ENCODE measurements at regions not wholly inside any gene's neighbourhood (a gene's known extent, or its start where the extent isn't known, plus 50 kb on each side); places are given as distances from the start of the nearest gene placed in this dataset.

- H3K9ac ChIP-seq (ENCODE audit: control insufficient read depth, extremely low read depth, insufficient read depth, low read length): no peak overlapping the region
- H2AFZ ChIP-seq (ENCODE audit: control insufficient read depth, low read length): no peak overlapping the region
- no peaks in the 10 kb centered on the region for H3K79me2 ChIP-seq (ENCODE audit: control insufficient read depth, insufficient read depth, low read length)
- H3K9me3 ChIP-seq (ENCODE audit: control insufficient read depth, low read depth, low read length): no peaks in the 10 kb centered on the region
- FAIRE-seq: no peak
- no peaks in the 10 kb centered on the region for H3K4me1 ChIP-seq (ENCODE audit: control insufficient read depth, extremely low read depth, insufficient read depth, low read length)
- no peaks in the 10 kb centered on the region for H3K36me3 ChIP-seq (ENCODE audit: control insufficient read depth in 2 of 2, extremely low read depth in 1 of 2, insufficient read depth in 2 of 2, low read length in 2 of 2)
- TF ChIP-seq CTCF (optimal IDR thresholded peaks at IDR 0.05 in 1 of 3, IDR thresholded peaks at IDR 0.05 in 1 of 3, conservative IDR thresholded peaks at IDR 0.05 in 1 of 3; ENCODE audit: extremely low read depth in 1 of 3, insufficient read depth in 2 of 3, low read length in 3 of 3): no peak
- TF ChIP-seq EZH2 (IDR thresholded peaks at IDR 0.05; ENCODE audit: low read length): no peak
- H3K27me3 ChIP-seq (ENCODE audit: control insufficient read depth, extremely low read depth, insufficient read depth, low read length): no peaks in the 10 kb centered on the region
- no peak for DNase-seq (ENCODE audit: low read depth, low spot score)
- H3K4me2 ChIP-seq (ENCODE audit: control insufficient read depth, extremely low read depth, insufficient read depth, low read depth, low read length): no peak overlapping the region
- H4K20me1 ChIP-seq (ENCODE audit: control insufficient read depth, extremely low read depth, insufficient read depth, low read length): no peaks in the 10 kb centered on the region
- no peak overlapping the region for H3K27ac ChIP-seq (ENCODE audit: control insufficient read depth, insufficient read depth, low read length)
- dilution Hi-C loops (cut with MboI; ENCODE audit: extremely low pct_ligation_motif_present, low sequenced_read_pairs): no loop called here
- H3K9me1 ChIP-seq (ENCODE audit: control insufficient read depth, extremely low read depth, insufficient read depth, low read length): no peaks in the 10 kb centered on the region
- no peak overlapping the region for H3K4me3 ChIP-seq (ENCODE audit: control insufficient read depth in 2 of 3, extremely low read depth in 1 of 3, insufficient read depth in 2 of 3, low read depth in 1 of 3, low read length in 3 of 3)
Measured at GRCh38 chr13:86051134-86052103, 252.2 kb upstream of the SLITRK6 start.

- DNase-seq (ENCODE audit: low read depth, low spot score) (no peak), FAIRE-seq (no peak)
- H3K79me2 ChIP-seq (ENCODE audit: control insufficient read depth, insufficient read depth, low read length): no peaks in the 10 kb centered on the region
- H3K9me3 ChIP-seq (ENCODE audit: control insufficient read depth, low read depth, low read length): no peaks in the 10 kb centered on the region
- H4K20me1 ChIP-seq (ENCODE audit: control insufficient read depth, extremely low read depth, insufficient read depth, low read length): no peaks in the 10 kb centered on the region
- H3K4me1 ChIP-seq (ENCODE audit: control insufficient read depth, extremely low read depth, insufficient read depth, low read length): no peaks in the 10 kb centered on the region
- TF ChIP-seq CTCF (optimal IDR thresholded peaks at IDR 0.05 in 1 of 3, IDR thresholded peaks at IDR 0.05 in 1 of 3, conservative IDR thresholded peaks at IDR 0.05 in 1 of 3; ENCODE audit: extremely low read depth in 1 of 3, insufficient read depth in 2 of 3, low read length in 3 of 3) (no peak), EZH2 (IDR thresholded peaks at IDR 0.05; ENCODE audit: low read length) (no peak)
- H3K9ac ChIP-seq (ENCODE audit: control insufficient read depth, extremely low read depth, insufficient read depth, low read length): no peak overlapping the region
- H3K4me2 ChIP-seq (ENCODE audit: control insufficient read depth, extremely low read depth, insufficient read depth, low read depth, low read length): no peak overlapping the region
- no peak overlapping the region for H3K27ac ChIP-seq (ENCODE audit: control insufficient read depth, insufficient read depth, low read length)
- no peaks in the 10 kb centered on the region for H3K9me1 ChIP-seq (ENCODE audit: control insufficient read depth, extremely low read depth, insufficient read depth, low read length)
- H3K36me3 ChIP-seq (ENCODE audit: control insufficient read depth in 2 of 2, extremely low read depth in 1 of 2, insufficient read depth in 2 of 2, low read length in 2 of 2): no peaks in the 10 kb centered on the region
- no peak overlapping the region for H3K4me3 ChIP-seq (ENCODE audit: control insufficient read depth in 2 of 3, extremely low read depth in 1 of 3, insufficient read depth in 2 of 3, low read depth in 1 of 3, low read length in 3 of 3)
- H3K27me3 ChIP-seq (ENCODE audit: control insufficient read depth, extremely low read depth, insufficient read depth, low read length): no peaks in the 10 kb centered on the region
- H2AFZ ChIP-seq (ENCODE audit: control insufficient read depth, low read length): no peak overlapping the region
- dilution Hi-C loops (cut with MboI; ENCODE audit: extremely low pct_ligation_motif_present, low sequenced_read_pairs): no loop called here
Measured at GRCh38 chr13:86038490-86038889, 239.3 kb upstream of the SLITRK6 start.

Data from keratinocyte (primary cell).